Keratinocyte (primary cell): ENCODE measurements at regions not wholly inside any gene's neighbourhood (a gene's known extent, or its start where the extent isn't known, plus 50 kb on each side); places are given as distances from the start of the nearest gene placed in this dataset.

Experiments
- CTCF ChIP-seq, 3 experiments: IDR thresholded peaks in 1 of 3; conservative IDR thresholded peaks in 1 of 3; optimal IDR thresholded peaks in 1 of 3; 2 replicates in 2 of 3; 3 replicates in 1 of 3; pipeline versions ENCODE3 to v1.5.1; 2011; ENCODE audit warnings: low read length in 3 of 3, mild to moderate bottlenecking in 3 of 3, moderate library complexity in 2 of 3, control low read depth in 1 of 3, inconsistent platforms in 1 of 3; ENCODE audit not compliant: insufficient read depth in 2 of 3; ENCODE audit errors: extremely low read depth in 1 of 3
- EZH2 ChIP-seq: IDR thresholded peaks from one replicate; pipeline ENCODE4 v1.6.1; 2012; ENCODE audit warnings: inconsistent platforms, mild to moderate bottlenecking, low read length, moderate library complexity

- TF ChIP-seq CTCF (optimal IDR thresholded peaks at IDR 0.05 in 1 of 3, IDR thresholded peaks at IDR 0.05 in 1 of 3, conservative IDR thresholded peaks at IDR 0.05 in 1 of 3; ENCODE audit: extremely low read depth in 1 of 3, insufficient read depth in 2 of 3, low read length in 3 of 3), result no peak
- TF ChIP-seq EZH2, result no peak
Measured at GRCh38 chr1:79815115-79815514, 808.6 kb upstream of the ADGRL4 start.
